ENCODE measurements at regions not wholly inside any gene's neighbourhood (a gene's known extent, or its start where the extent isn't known, plus 50 kb on each side); places are given as distances from the start of the nearest gene placed in this dataset.
A peak's percentile ranks its signal among the peaks of the same experiment; 100 is the strongest.

GRCh38 chr9:30410273-30410672 lies 1974.2 kb upstream of the ACO1 start:
- FAIRE-seq = no peak
- TF ChIP-seq SIRT6 (IDR thresholded peaks at IDR 0.05; ENCODE audit: low read length) (no peak), NANOG (IDR thresholded peaks at IDR 0.05; ENCODE audit: insufficient read depth, low read depth, low read length, poor library complexity, severe bottlenecking) (peak; percentile 43), TAF1 (IDR thresholded peaks at IDR 0.05; ENCODE audit: low read depth, low read length) (no peak), JUND (IDR thresholded peaks at IDR 0.05; ENCODE audit: low read length) (no peak), POU5F1 (IDR thresholded peaks at IDR 0.05; ENCODE audit: low read depth, low read length) (peak; percentile 67; the same call in 1 of the 2 replicates), TEAD4 (IDR thresholded peaks at IDR 0.05; ENCODE audit: low read depth, low read length) (no peak), POLR2A (IDR thresholded peaks at IDR 0.05; ENCODE audit: control extremely low read depth in 1 of 2, low read depth in 2 of 2, low read length in 2 of 2) (no peak), POLR2AphosphoS5 (IDR thresholded peaks at IDR 0.05; ENCODE audit: low read depth, low read length) (no peak), GTF2F1 (IDR thresholded peaks at IDR 0.05; ENCODE audit: borderline replicate concordance, low read depth, low read length) (no peak)
- TF ChIP-seq, protein P1, sequence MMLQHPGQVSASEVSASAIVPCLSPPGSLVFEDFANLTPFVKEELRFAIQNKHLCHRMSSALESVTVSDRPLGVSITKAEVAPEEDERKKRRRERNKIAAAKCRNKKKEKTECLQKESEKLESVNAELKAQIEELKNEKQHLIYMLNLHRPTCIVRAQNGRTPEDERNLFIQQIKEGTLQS (IDR thresholded peaks at IDR 0.05; ENCODE audit: insufficient read depth, low read depth, low read length) = no peak
- Histone ChIP-seq H3K27ac (ENCODE audit: low read depth, low read length) (no peak overlapping the region), H2AK5ac (ENCODE audit: low read depth, low read length) (no peak overlapping the region), H4K8ac (ENCODE audit: extremely low read depth, insufficient read depth, low read length) (no peak overlapping the region), H3K9ac (replicated peaks in 1 of 4; ENCODE audit: extremely low read depth in 1 of 4, low read depth in 3 of 4, low read length in 3 of 4) (no peak overlapping the region), H4K20me1 (replicated peaks in 1 of 2; ENCODE audit: control insufficient read depth in 1 of 2, insufficient read depth in 2 of 2, low read length in 2 of 2) (no peaks in the 10 kb centered on the region), H3K56ac (replicated peaks; ENCODE audit: insufficient read length, low read depth, low read length) (no peak overlapping the region), H2BK12ac (ENCODE audit: low read depth, low read length) (no peak overlapping the region), H3K79me1 (ENCODE audit: low read depth, low read length) (no peaks in the 10 kb centered on the region), H3K9me3 (ENCODE audit: insufficient read depth in 2 of 2, low read depth in 1 of 2, low read length in 1 of 2) (no peaks in the 10 kb centered on the region; a peak in 1 of 4 replicates), H4K5ac (ENCODE audit: insufficient read length, low read depth, low read length) (no peak overlapping the region), H3K4me1 (replicated peaks in 1 of 4; ENCODE audit: control insufficient read depth in 3 of 4, insufficient read depth in 4 of 4, low read length in 3 of 4) (no peaks in the 10 kb centered on the region), H3K14ac (ENCODE audit: insufficient read length) (no peak overlapping the region), H2BK5ac (ENCODE audit: low read depth, low read length) (no peak overlapping the region), H3K4me3 (ENCODE audit: extremely low read depth in 1 of 4, insufficient read depth in 2 of 4, low read depth in 3 of 4, low read length in 4 of 4) (no peak overlapping the region), H3K36me3 (ENCODE audit: control insufficient read depth in 2 of 4, insufficient read depth in 4 of 4, low read length in 3 of 4) (no peaks in the 10 kb centered on the region), H3K23ac (ENCODE audit: insufficient read length) (no peak overlapping the region), H2BK20ac (ENCODE audit: low read length) (no peak overlapping the region), H3K4ac (replicated peaks; ENCODE audit: insufficient read length, low read depth, low read length) (no peak overlapping the region), H2BK15ac (ENCODE audit: low read length) (no peak overlapping the region), H3K4me2 (ENCODE audit: insufficient read depth in 1 of 2, low read depth in 2 of 2, low read length in 2 of 2) (no peak overlapping the region), H3K27me3 (replicated peaks in 1 of 4; ENCODE audit: control insufficient read depth in 3 of 4, extremely low read depth in 1 of 4, insufficient read depth in 3 of 4, low read length in 3 of 4) (no peaks in the 10 kb centered on the region), H3K23me2 (ENCODE audit: low read depth, low read length) (no peaks in the 10 kb centered on the region), H2AFZ (ENCODE audit: low read length) (no peak overlapping the region), H4K91ac (replicated peaks; ENCODE audit: insufficient read length, low read length) (no peak overlapping the region), H3K18ac (ENCODE audit: extremely low read depth, low read length) (no peak overlapping the region), H3K79me2 (ENCODE audit: control insufficient read depth in 1 of 2, insufficient read depth in 2 of 2, low read length in 2 of 2) (no peaks in the 10 kb centered on the region), H2BK120ac (replicated peaks; ENCODE audit: low read depth, low read length) (no peak overlapping the region)
- POLR2A ChIA-PET (ENCODE audit: partially characterized antibody) = no interaction called here
- 72% methylated on average over 3 of the region's 3 CpGs; no CpG with 5 or more reads in 1 of the 2 experiments for WGBS, 2 experiments (ENCODE audit: extremely low coverage in 1 of 2, insufficient coverage in 1 of 2, insufficient read length in 1 of 2, insufficient replicate concordance in 2 of 2, low coverage in 1 of 2, low lambda C conversion rate in 2 of 2, missing lambda C conversion rate in 1 of 2)
- CTCF ChIA-PET (ENCODE audit: partially characterized antibody) = no interaction called here
- DNase-seq (ENCODE audit: low read depth in 1 of 2, low spot score in 2 of 2) = no peak
